SIG-M5 treated with dmso at 0.1 percent for 504 hours (cell line): ENCODE measurements at regions not wholly inside any gene's neighbourhood (a gene's known extent, or its start where the extent isn't known, plus 50 kb on each side); places are given as distances from the start of the nearest gene placed in this dataset.

Experiments
- DNase-seq: peaks from one replicate; lab custom pipeline; 2025; ENCODE audit not compliant: unreplicated experiment; lab: John Stamatoyannopoulos, UW

GRCh38 chr15:85941186-85941855 is 138.3 kb upstream of the AGBL1 start:
- DNase-seq = no peak

- DNase-seq = no peak
Measured at GRCh38 chr15:85942632-85943031, 137.0 kb upstream of the AGBL1 start.

GRCh38 chr15:85943151-85943550 is 136.5 kb upstream of the AGBL1 start:
- no peak for DNase-seq

- no peak for DNase-seq
Measured at GRCh38 chr15:85943791-85944190, 135.9 kb upstream of the AGBL1 start.

GRCh38 chr15:85947021-85947420 is 132.7 kb upstream of the AGBL1 start:
- DNase-seq = no peak

- no peak for DNase-seq
Measured at GRCh38 chr15:85947936-85948335, 131.7 kb upstream of the AGBL1 start.

- no peak for DNase-seq
Measured at GRCh38 chr15:85950101-85950500, 129.6 kb upstream of the AGBL1 start.

GRCh38 chr15:85954586-85954985 is 125.1 kb upstream of the AGBL1 start:
- DNase-seq = no peak

GRCh38 chr15:85955501-85956391 is 123.9 kb upstream of the AGBL1 start:
- DNase-seq = no peak

- DNase-seq = no peak
Measured at GRCh38 chr15:85956532-85957275, 123.0 kb upstream of the AGBL1 start.

- no peak for DNase-seq
Measured at GRCh38 chr15:85959611-85960010, 120.1 kb upstream of the AGBL1 start.

GRCh38 chr15:85960381-85960780 is 119.3 kb upstream of the AGBL1 start:
- no peak for DNase-seq

GRCh38 chr15:85961821-85962220 is 117.8 kb upstream of the AGBL1 start:
- DNase-seq = no peak

GRCh38 chr15:85963262-85963760 is 116.4 kb upstream of the AGBL1 start:
- no peak for DNase-seq

GRCh38 chr15:85964471-85964870 is 115.2 kb upstream of the AGBL1 start:
- DNase-seq = no peak

GRCh38 chr15:85967553-85967952 is 112.1 kb upstream of the AGBL1 start:
- DNase-seq = no peak

GRCh38 chr15:85972805-85973540 is 106.7 kb upstream of the AGBL1 start:
- DNase-seq = no peak

GRCh38 chr15:85973584-85974347 is 105.9 kb upstream of the AGBL1 start:
- no peak for DNase-seq

- DNase-seq = no peak
Measured at GRCh38 chr15:85974348-85974705, 105.3 kb upstream of the AGBL1 start.

- DNase-seq = no peak
Measured at GRCh38 chr15:85974742-85975141, 104.9 kb upstream of the AGBL1 start.
